K562 (cell line): ENCODE measurements at regions not wholly inside any gene's neighbourhood (a gene's known extent, or its start where the extent isn't known, plus 50 kb on each side); places are given as distances from the start of the nearest gene placed in this dataset.

Source experiments
- ATF4 ChIP-seq: fragments of 450-650 bp; formaldehyde crosslinking; IDR thresholded peaks from 2 replicates; pipeline ENCODE4 v1.4.0; 2022; ENCODE audit warnings: mild to moderate bottlenecking, moderate library complexity
- CBX2 ChIP-seq: fragments of 200-600 bp; sonication (generic); IDR thresholded peaks from one replicate; pipeline ENCODE4 v1.6.1; 2012; ENCODE audit warnings: mild to moderate bottlenecking, low read length, inconsistent platforms; ENCODE audit not compliant: insufficient read depth, poor library complexity, severe bottlenecking
- CTBP1 ChIP-seq: fragments of 450-650 bp; IDR thresholded peaks from 2 replicates; pipeline ENCODE4 v1.6.1; 2016; ENCODE audit warnings: borderline replicate concordance
- HCFC1 ChIP-seq: IDR thresholded peaks from 2 replicates; pipeline ENCODE4 v1.6.1; 2012; ENCODE audit warnings: low read depth, low read length, improper control_type of control experiment
- KAT2B ChIP-seq: IDR thresholded peaks from one replicate; pipeline ENCODE4 v1.6.1; 2012; ENCODE audit warnings: low read depth, mild to moderate bottlenecking, control low read depth, inconsistent platforms, low read length, moderate library complexity
- RAD21 ChIP-seq, 2 experiments: fragments of 250-450 bp in 1 of 2; fragments of 450-650 bp in 1 of 2; sonication (Bioruptor Pico) in 1 of 2; formaldehyde crosslinking in 1 of 2; IDR thresholded peaks in 1 of 2; conservative IDR thresholded peaks in 1 of 2; 2 replicates each; pipeline versions ENCODE4 v1.4.0 to v1.8.0; 2020 to 2022; ENCODE audit warnings: mild to moderate bottlenecking in 2 of 2, moderate library complexity in 1 of 2
- REST ChIP-seq, 2 experiments: fragments of 450-650 bp; formaldehyde crosslinking in 1 of 2; IDR thresholded peaks; 2 replicates each; pipeline versions ENCODE4 v1.4.0 to v1.6.1; 2014 to 2020; ENCODE audit warnings: mild to moderate bottlenecking in 2 of 2, borderline replicate concordance in 1 of 2, low read depth in 1 of 2
- WHSC1 ChIP-seq: IDR thresholded peaks from one replicate; pipeline ENCODE4 v1.6.1; 2012; ENCODE audit warnings: low read length, control low read depth, inconsistent platforms

- TF ChIP-seq REST (IDR thresholded peaks at IDR 0.05; ENCODE audit: borderline replicate concordance): peak; percentile 69
- no peak for TF ChIP-seq REST (CRISPR knock-in tag; IDR thresholded peaks at IDR 0.05; ENCODE audit: low read depth)
- TF ChIP-seq KAT2B: no peak
- no peak for TF ChIP-seq WHSC1
- no peak for TF ChIP-seq HCFC1
- no peak for TF ChIP-seq CTBP1
- peak; percentile 56 to 75 for TF ChIP-seq RAD21 (CRISPR knock-in tag; conservative IDR thresholded peaks at IDR 0.05 in 1 of 2, IDR thresholded peaks at IDR 0.05 in 1 of 2)
- no peak for TF ChIP-seq CBX2
- TF ChIP-seq ATF4 (CRISPR knock-in tag): no peak
Observed at GRCh38 chr3:72665701-72666446, 182.4 kb downstream of the SHQ1 start (continued).
